ENCODE measurements at regions not wholly inside any gene's neighbourhood (a gene's known extent, or its start where the extent isn't known, plus 50 kb on each side); places are given as distances from the start of the nearest gene placed in this dataset.

DNA sequence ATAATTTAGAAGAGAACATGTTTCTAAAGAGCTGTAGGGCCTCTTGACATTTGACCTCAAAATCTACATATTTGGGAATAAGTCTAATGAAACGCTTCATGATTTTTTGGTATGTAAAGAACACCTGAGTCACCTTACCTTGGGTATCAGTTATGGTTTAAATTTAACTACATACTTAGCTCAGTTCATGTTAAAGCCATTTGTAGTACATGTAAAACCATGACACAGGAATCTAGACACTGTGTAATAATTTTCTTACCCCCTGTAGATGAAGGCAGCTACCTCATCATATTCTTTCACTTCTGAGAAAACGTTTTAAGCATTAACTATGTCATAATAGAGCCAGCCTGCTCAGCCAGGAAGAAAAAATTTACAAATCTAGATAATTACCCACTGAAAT is 105.8 kb upstream of the CPNE8 start:
- H3K36me3 ChIP-seq: no peaks in the 10 kb centered on the region
- no peaks in the 10 kb centered on the region; the same call in 1 of the 2 replicates for H3K4me1 ChIP-seq
- TF ChIP-seq, protein P1, sequence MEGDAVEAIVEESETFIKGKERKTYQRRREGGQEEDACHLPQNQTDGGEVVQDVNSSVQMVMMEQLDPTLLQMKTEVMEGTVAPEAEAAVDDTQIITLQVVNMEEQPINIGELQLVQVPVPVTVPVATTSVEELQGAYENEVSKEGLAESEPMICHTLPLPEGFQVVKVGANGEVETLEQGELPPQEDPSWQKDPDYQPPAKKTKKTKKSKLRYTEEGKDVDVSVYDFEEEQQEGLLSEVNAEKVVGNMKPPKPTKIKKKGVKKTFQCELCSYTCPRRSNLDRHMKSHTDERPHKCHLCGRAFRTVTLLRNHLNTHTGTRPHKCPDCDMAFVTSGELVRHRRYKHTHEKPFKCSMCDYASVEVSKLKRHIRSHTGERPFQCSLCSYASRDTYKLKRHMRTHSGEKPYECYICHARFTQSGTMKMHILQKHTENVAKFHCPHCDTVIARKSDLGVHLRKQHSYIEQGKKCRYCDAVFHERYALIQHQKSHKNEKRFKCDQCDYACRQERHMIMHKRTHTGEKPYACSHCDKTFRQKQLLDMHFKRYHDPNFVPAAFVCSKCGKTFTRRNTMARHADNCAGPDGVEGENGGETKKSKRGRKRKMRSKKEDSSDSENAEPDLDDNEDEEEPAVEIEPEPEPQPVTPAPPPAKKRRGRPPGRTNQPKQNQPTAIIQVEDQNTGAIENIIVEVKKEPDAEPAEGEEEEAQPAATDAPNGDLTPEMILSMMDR (IDR thresholded peaks at IDR 0.05; ENCODE audit: low read depth, low read length): no peak
- H3K9me3 ChIP-seq: no peaks in the 10 kb centered on the region
- H3K4me3 ChIP-seq (ENCODE audit: low read depth, low read length): no peak overlapping the region
- no peak for DNase-seq
- H3K27me3 ChIP-seq: no peaks in the 10 kb centered on the region

DNA sequence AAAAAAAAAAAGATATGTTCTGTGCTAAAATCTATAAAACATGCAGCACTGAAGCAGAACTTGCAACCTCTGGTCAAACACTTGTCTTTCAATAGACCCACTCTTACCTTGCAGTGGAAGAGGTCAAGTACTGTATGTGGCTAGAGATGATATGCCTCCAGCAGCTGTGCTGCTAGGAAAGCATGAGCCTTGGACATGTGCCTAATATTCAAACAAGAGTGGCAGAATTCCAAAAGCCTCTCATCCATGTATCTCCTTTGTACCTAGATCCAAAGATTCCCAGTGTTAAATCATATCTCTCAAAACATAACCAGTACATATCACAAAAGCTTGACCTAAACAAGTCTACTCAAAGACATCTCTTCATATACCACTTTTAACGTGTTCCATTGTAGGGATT is 105.0 kb upstream of the CPNE8 start:
- DNase-seq: no peak

DNA sequence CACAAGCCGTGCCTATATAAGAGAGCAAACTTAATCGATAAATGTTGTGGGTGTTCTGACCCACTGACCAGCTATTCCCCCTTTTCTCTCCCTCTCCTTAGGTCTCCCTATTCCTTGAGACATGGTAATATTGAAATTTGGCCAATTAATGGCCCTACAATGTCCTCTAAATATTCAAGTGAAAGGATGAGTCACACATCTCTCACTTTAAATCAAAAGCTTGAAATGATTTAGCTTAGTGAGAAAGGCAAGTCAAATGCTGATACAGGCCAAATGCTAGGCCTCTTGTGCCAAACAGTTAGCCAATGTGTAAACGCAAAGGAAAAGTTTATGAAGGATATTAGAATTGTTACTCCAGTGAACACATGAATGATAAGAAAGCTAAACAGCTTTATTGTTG is 102.2 kb upstream of the CPNE8 start:
- Histone ChIP-seq H3K27me3 (no peaks in the 10 kb centered on the region), H3K4me3 (ENCODE audit: low read depth, low read length) (no peak overlapping the region), H3K9me3 (no peaks in the 10 kb centered on the region), H3K36me3 (no peaks in the 10 kb centered on the region), H3K4me1 (no peaks in the 10 kb centered on the region; the same call in 1 of the 2 replicates)
- no peak for DNase-seq
- TF ChIP-seq, protein P1 (IDR thresholded peaks at IDR 0.05; ENCODE audit: low read depth, low read length): no peak

More for the DNA sequence above, 105.0 kb upstream of the CPNE8 start:
- H3K9me3 ChIP-seq: no peaks in the 10 kb centered on the region
- no peaks in the 10 kb centered on the region; the same call in 1 of the 2 replicates for H3K4me1 ChIP-seq
- H3K4me3 ChIP-seq (ENCODE audit: low read depth, low read length): no peak overlapping the region
- no peaks in the 10 kb centered on the region for H3K27me3 ChIP-seq
- TF ChIP-seq, protein P1 (IDR thresholded peaks at IDR 0.05; ENCODE audit: low read depth, low read length): no peak
- H3K36me3 ChIP-seq: no peaks in the 10 kb centered on the region

DNA sequence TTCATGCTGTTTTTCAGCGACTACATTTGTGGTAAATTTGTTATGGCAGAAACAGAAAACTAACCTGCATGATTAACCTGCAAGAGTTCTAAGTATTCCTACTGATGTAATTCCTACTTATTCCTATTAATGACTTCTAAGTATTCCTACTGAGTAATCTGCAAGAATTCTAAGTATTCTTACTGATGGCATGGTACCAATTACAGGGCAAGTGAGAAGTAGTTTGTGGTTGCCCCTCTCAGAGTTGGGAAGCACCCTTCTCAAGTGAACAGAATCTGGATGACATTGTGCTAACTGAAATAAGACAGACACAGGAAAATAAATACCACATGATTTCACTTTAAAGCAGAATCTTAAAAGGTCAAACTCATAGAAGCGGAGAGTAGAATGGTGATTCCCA is 100.9 kb upstream of the CPNE8 start:
- H3K4me3 ChIP-seq (ENCODE audit: low read depth, low read length): no peak overlapping the region
- TF ChIP-seq, protein P1 (IDR thresholded peaks at IDR 0.05; ENCODE audit: low read depth, low read length): no peak
- H3K9me3 ChIP-seq: no peaks in the 10 kb centered on the region
- H3K4me1 ChIP-seq: no peaks in the 10 kb centered on the region; the same call in 1 of the 2 replicates
- H3K36me3 ChIP-seq: no peaks in the 10 kb centered on the region
- H3K27me3 ChIP-seq: no peaks in the 10 kb centered on the region
- no peak for DNase-seq

DNA sequence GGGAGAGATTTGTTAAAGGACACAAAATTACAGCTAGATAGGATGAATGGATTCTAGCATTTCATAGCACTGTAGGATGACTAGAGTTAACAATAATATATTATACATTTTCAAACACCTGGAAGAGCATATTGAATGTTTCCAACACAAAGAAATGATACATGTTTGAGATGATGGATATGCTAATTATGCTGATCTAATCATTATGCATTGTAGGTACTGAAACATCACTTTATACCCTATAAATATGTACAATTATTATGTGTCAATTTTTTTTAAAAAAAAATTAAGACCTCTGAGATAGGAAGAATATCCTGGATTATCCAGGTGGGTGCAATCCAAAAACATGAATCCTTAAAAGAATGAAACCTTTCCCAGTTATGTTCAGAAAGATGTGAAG is 100.3 kb upstream of the CPNE8 start:
- H3K4me3 ChIP-seq (ENCODE audit: low read depth, low read length): no peak overlapping the region
- H3K27me3 ChIP-seq: no peaks in the 10 kb centered on the region
- no peaks in the 10 kb centered on the region for H3K9me3 ChIP-seq
- no peak for DNase-seq
- no peaks in the 10 kb centered on the region for H3K36me3 ChIP-seq
- TF ChIP-seq, protein P1 (IDR thresholded peaks at IDR 0.05; ENCODE audit: low read depth, low read length): no peak
- no peaks in the 10 kb centered on the region; the same call in 1 of the 2 replicates for H3K4me1 ChIP-seq

DNA sequence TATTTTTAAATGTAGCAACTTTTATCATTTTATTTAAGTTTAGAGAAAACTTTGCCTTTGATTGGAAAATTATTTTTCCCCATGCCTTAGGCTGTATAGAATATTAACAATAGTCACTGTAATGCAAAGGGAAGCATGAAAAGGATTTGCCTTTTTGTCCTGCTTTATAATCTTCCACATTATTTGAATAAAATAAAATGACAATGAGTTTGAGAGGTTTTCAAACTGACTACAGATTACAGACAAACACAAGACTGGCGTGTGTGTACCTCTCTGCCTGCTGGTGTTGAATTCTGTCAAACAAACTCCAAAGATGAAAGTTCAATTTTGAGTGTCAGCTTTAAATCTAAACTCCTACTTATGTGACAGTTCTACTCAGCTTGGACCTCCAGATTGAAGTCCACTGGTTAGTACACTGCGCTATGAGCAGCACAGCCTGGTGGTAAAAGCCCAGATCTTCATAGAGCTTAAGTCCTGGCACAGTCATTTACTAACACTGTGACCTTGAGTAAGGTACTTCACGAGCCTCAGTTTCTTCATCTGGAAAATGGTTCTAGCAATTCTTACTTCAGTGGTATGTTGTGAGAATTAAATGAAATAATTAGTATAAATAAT is 98.3 kb upstream of the CPNE8 start:
- Histone ChIP-seq H3K27me3 (no peaks in the 10 kb centered on the region), H3K4me1 (no peaks in the 10 kb centered on the region; the same call in 1 of the 2 replicates), H3K9me3 (no peaks in the 10 kb centered on the region), H3K36me3 (no peaks in the 10 kb centered on the region), H3K4me3 (ENCODE audit: low read depth, low read length) (no peak overlapping the region)
- no peak for DNase-seq
- TF ChIP-seq, protein P1 (IDR thresholded peaks at IDR 0.05; ENCODE audit: low read depth, low read length): no peak
